ENCODE measurements at regions not wholly inside any gene's neighbourhood (a gene's known extent, or its start where the extent isn't known, plus 50 kb on each side); places are given as distances from the start of the nearest gene placed in this dataset.

GRCh38 chr2:217707131-217707611 lies 295.6 kb downstream of the TNS1 start:
- ATAC-seq (no peak), DNase-seq (no peak)
- H3K27me3 ChIP-seq, result no peaks in the 10 kb centered on the region
- no peaks in the 10 kb centered on the region for H3K36me3 ChIP-seq
- intact Hi-C loops (cut with DNase I), result no loop called here
- no peaks in the 10 kb centered on the region for H3K4me1 ChIP-seq
- no peak overlapping the region for H3K4me3 ChIP-seq
- H3K9me3 ChIP-seq, result no peaks in the 10 kb centered on the region
- no peak overlapping the region for H3K27ac ChIP-seq
- TF ChIP-seq POLR2A (IDR thresholded peaks at IDR 0.05) (no peak), CTCF (IDR thresholded peaks at IDR 0.05) (no peak)
- 48% methylated on average over 2 of the region's 4 CpGs for WGBS (ENCODE audit: insufficient coverage, low coverage, low lambda C conversion rate, missing lambda C conversion rate)

GRCh38 chr2:217706513-217706912 lies 296.3 kb downstream of the TNS1 start:
- ATAC-seq (no peak), DNase-seq (no peak)
- Histone ChIP-seq H3K9me3 (no peaks in the 10 kb centered on the region), H3K4me1 (no peaks in the 10 kb centered on the region), H3K36me3 (no peaks in the 10 kb centered on the region), H3K27me3 (no peaks in the 10 kb centered on the region), H3K27ac (no peak overlapping the region), H3K4me3 (no peak overlapping the region)
- intact Hi-C loops (cut with DNase I), result no loop called here
- TF ChIP-seq POLR2A (IDR thresholded peaks at IDR 0.05) (no peak), CTCF (IDR thresholded peaks at IDR 0.05) (no peak)
- 72% methylated on average over 2 of the region's 2 CpGs for WGBS (ENCODE audit: insufficient coverage, low coverage, low lambda C conversion rate, missing lambda C conversion rate)

GRCh38 chr2:217706095-217706494 lies 296.7 kb downstream of the TNS1 start:
- WGBS (ENCODE audit: insufficient coverage, low coverage, low lambda C conversion rate, missing lambda C conversion rate), result 86% methylated on average over 1 of the region's 1 CpG
- Histone ChIP-seq H3K9me3 (no peaks in the 10 kb centered on the region), H3K27me3 (no peaks in the 10 kb centered on the region), H3K27ac (no peak overlapping the region), H3K4me3 (no peak overlapping the region), H3K4me1 (no peaks in the 10 kb centered on the region), H3K36me3 (no peaks in the 10 kb centered on the region)
- intact Hi-C loops (cut with DNase I), result no loop called here
- no peak for DNase-seq
- TF ChIP-seq POLR2A (IDR thresholded peaks at IDR 0.05) (no peak), CTCF (IDR thresholded peaks at IDR 0.05) (no peak)
- ATAC-seq, result no peak

GRCh38 chr2:217705461-217705860 lies 297.3 kb downstream of the TNS1 start:
- WGBS (ENCODE audit: insufficient coverage, low coverage, low lambda C conversion rate, missing lambda C conversion rate), result 74% methylated on average over 3 of the region's 3 CpGs
- no peak for DNase-seq

More at GRCh38 chr2:217705461-217705860, 297.3 kb downstream of the TNS1 start:
- Histone ChIP-seq H3K9me3 (no peaks in the 10 kb centered on the region), H3K36me3 (no peaks in the 10 kb centered on the region), H3K4me1 (no peaks in the 10 kb centered on the region), H3K4me3 (no peak overlapping the region), H3K27ac (no peak overlapping the region), H3K27me3 (no peaks in the 10 kb centered on the region)
- ATAC-seq, result no peak
- intact Hi-C loops (cut with DNase I), result no loop called here
- TF ChIP-seq CTCF (IDR thresholded peaks at IDR 0.05), result no peak
- no peak for TF ChIP-seq POLR2A (IDR thresholded peaks at IDR 0.05)
